ENCODE measurements at regions not wholly inside any gene's neighbourhood (a gene's known extent, or its start where the extent isn't known, plus 50 kb on each side); places are given as distances from the start of the nearest gene placed in this dataset.

- TF ChIP-seq CTCF (IDR thresholded peaks at IDR 0.05) (no peak), POLR2A (IDR thresholded peaks at IDR 0.05) (no peak)
Measured at GRCh38 chr19:30734669-30735068, 362.5 kb downstream of the ZNF536 start.
